C4-2B (cell line): ENCODE measurements at regions not wholly inside any gene's neighbourhood (a gene's known extent, or its start where the extent isn't known, plus 50 kb on each side); places are given as distances from the start of the nearest gene placed in this dataset.

Source experiments
- ZFX ChIP-seq: fragments of 450-650 bp; IDR thresholded peaks from 2 replicates; pipeline ENCODE4 v1.6.1; 2017
- TF ChIP-seq, protein P1 (sequence below): fragments of 450-650 bp; conservative IDR thresholded peaks from 2 replicates; pipeline ENCODE4 v1.5.1; 2017; ENCODE audit warnings: mild to moderate bottlenecking

DNA sequence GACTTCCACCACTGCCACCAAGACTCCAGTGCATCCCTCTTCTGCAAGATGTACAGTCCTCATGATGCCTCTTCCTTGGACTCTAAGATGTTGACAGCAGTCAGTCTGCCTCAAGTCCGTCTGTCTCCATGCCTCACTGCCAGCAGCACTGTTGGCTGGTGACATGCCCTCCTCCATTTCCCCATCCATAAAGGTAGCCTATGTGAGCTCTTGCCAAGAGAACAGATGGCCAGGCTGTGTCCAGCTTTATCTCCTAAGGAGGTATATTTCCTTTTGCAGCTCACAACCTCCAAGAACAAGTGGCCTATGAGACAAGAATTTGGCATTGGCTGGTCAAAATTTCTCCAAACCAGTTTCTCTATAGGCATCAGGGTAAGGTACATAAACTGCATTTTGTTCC lies 149.3 kb upstream of the HNRNPA3 start:
- TF ChIP-seq, protein P1, sequence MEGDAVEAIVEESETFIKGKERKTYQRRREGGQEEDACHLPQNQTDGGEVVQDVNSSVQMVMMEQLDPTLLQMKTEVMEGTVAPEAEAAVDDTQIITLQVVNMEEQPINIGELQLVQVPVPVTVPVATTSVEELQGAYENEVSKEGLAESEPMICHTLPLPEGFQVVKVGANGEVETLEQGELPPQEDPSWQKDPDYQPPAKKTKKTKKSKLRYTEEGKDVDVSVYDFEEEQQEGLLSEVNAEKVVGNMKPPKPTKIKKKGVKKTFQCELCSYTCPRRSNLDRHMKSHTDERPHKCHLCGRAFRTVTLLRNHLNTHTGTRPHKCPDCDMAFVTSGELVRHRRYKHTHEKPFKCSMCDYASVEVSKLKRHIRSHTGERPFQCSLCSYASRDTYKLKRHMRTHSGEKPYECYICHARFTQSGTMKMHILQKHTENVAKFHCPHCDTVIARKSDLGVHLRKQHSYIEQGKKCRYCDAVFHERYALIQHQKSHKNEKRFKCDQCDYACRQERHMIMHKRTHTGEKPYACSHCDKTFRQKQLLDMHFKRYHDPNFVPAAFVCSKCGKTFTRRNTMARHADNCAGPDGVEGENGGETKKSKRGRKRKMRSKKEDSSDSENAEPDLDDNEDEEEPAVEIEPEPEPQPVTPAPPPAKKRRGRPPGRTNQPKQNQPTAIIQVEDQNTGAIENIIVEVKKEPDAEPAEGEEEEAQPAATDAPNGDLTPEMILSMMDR: no peak
- no peak for TF ChIP-seq ZFX
